GM23338 (cell line): ENCODE measurements at regions not wholly inside any gene's neighbourhood (a gene's known extent, or its start where the extent isn't known, plus 50 kb on each side); places are given as distances from the start of the nearest gene placed in this dataset.

Experiments
- ATAC-seq: fragments of 200-7000 bp; cut with Tn5 transposase; 3 replicates; pipeline ENCODE4 v1.9.1; 2020
- DNase-seq: peaks from one replicate; pipeline ENCODE4 v3.0.0-alpha.2; 2015; ENCODE audit warnings: low spot score
- H2AFZ ChIP-seq: fragments of 200-600 bp; sonication (generic); 2 replicates; pipeline ENCODE4 v1.8.0; 2016; ENCODE audit warnings: antibody characterized with exemption, mild to moderate bottlenecking, moderate library complexity
- H3F3A ChIP-seq: fragments of 200-600 bp; sonication (generic); replicated peaks from 2 replicates; pipeline ENCODE4 v1.8.0; 2017; ENCODE audit warnings: antibody characterized with exemption, mixed run types, low read depth
- H3K27ac ChIP-seq: fragments of 200-600 bp; sonication (generic); 2 replicates; pipeline ENCODE4 v1.6.1; 2016; ENCODE audit warnings: low read depth
- H3K27me3 ChIP-seq: fragments of 200-600 bp; sonication (generic); 2 replicates; pipeline ENCODE4 v1.8.0; 2016; ENCODE audit warnings: mild to moderate bottlenecking, mixed run types, moderate library complexity; ENCODE audit not compliant: insufficient read depth
- H3K36me3 ChIP-seq: fragments of 200-600 bp; sonication (generic); 2 replicates; pipeline ENCODE4 v1.8.0; 2016; ENCODE audit warnings: mild to moderate bottlenecking; ENCODE audit not compliant: insufficient read depth
- H3K4me1 ChIP-seq: fragments of 200-600 bp; sonication (generic); 2 replicates; pipeline ENCODE4 v1.8.0; 2016; ENCODE audit warnings: mild to moderate bottlenecking, moderate library complexity; ENCODE audit not compliant: insufficient read depth
- H3K4me2 ChIP-seq: fragments of 200-600 bp; sonication (generic); 2 replicates; pipeline ENCODE4 v1.7.1; 2017; ENCODE audit warnings: mixed run types
- H3K4me3 ChIP-seq: fragments of 200-600 bp; sonication (generic); 2 replicates; pipeline ENCODE4 v1.6.1; 2016; ENCODE audit warnings: mixed run types
- H3K79me2 ChIP-seq: fragments of 200-600 bp; sonication (generic); replicated peaks from 2 replicates; pipeline ENCODE4 v1.8.0; 2017; ENCODE audit warnings: mild to moderate bottlenecking; ENCODE audit not compliant: insufficient read depth
- H3K9me2 ChIP-seq: fragments of 200-600 bp; sonication (generic); 2 replicates; pipeline ENCODE4 v1.8.0; 2017; ENCODE audit not compliant: insufficient read depth
- H4K20me1 ChIP-seq: fragments of 200-600 bp; sonication (generic); replicated peaks from 2 replicates; pipeline ENCODE4 v1.8.0; 2017; ENCODE audit warnings: mild to moderate bottlenecking; ENCODE audit not compliant: insufficient read depth
- H3K27ac Mint-ChIP-seq: 2 replicates; pipeline ENCODE4 v1.8.0; 2020; ENCODE audit warnings: inconsistent platforms, mild to moderate bottlenecking, moderate library complexity, mixed read lengths
- H3K27me3 Mint-ChIP-seq: 3 replicates; pipeline ENCODE4 v1.8.0; 2022; ENCODE audit warnings: low read depth, mild to moderate bottlenecking, moderate library complexity, mixed read lengths, inconsistent platforms; ENCODE audit not compliant: insufficient read depth, poor library complexity
- H3K36me3 Mint-ChIP-seq: 3 replicates; pipeline ENCODE4 v1.8.0; 2021; ENCODE audit warnings: low read depth, mild to moderate bottlenecking, inconsistent platforms, moderate library complexity, mixed read lengths
- H3K4me1 Mint-ChIP-seq: 3 replicates; pipeline ENCODE4 v1.8.0; 2020; ENCODE audit warnings: mild to moderate bottlenecking, inconsistent platforms, mixed read lengths
- H3K4me3 Mint-ChIP-seq: 3 replicates; pipeline ENCODE4 v1.8.0; 2021; ENCODE audit warnings: moderate library complexity, mild to moderate bottlenecking, inconsistent platforms, mixed read lengths
- H3K9me3 Mint-ChIP-seq: 3 replicates; pipeline ENCODE4 v1.8.0; 2020; ENCODE audit warnings: moderate library complexity, mild to moderate bottlenecking, inconsistent platforms, mixed read lengths
- CREB1 ChIP-seq: fragments of 250-450 bp; sonication (Bioruptor Pico); IDR thresholded peaks from 2 replicates; pipeline ENCODE4 v1.5.0; 2020; ENCODE audit warnings: low read depth, mild to moderate bottlenecking, moderate library complexity
- CTCF ChIP-seq, 2 experiments: fragments of 200-600 bp in 1 of 2; sonication (generic) in 1 of 2; conservative IDR thresholded peaks; 2 replicates each; pipeline versions ENCODE4 v1.5.1 to v1.6.1; 2016 to 2017; ENCODE audit warnings: antibody characterized with exemption in 2 of 2, low read depth in 2 of 2, mild to moderate bottlenecking in 2 of 2, moderate library complexity in 1 of 2
- ETS1 ChIP-seq: IDR thresholded peaks from 2 replicates; pipeline ENCODE4 v1.6.1; 2016; ENCODE audit warnings: antibody characterized with exemption
- EZH2 ChIP-seq: fragments of 200-600 bp; sonication (generic); IDR thresholded peaks from one replicate; pipeline ENCODE4 v1.8.0; 2017; ENCODE audit warnings: antibody characterized with exemption, mild to moderate bottlenecking, low read depth; ENCODE audit not compliant: unreplicated experiment
- EZH2phosphoT487 ChIP-seq: fragments of 200-600 bp; sonication (generic); IDR thresholded peaks from one replicate; pipeline ENCODE4 v1.8.1; 2018; ENCODE audit warnings: antibody characterized with exemption; ENCODE audit not compliant: unreplicated experiment
- JUNB ChIP-seq: IDR thresholded peaks from one replicate; pipeline ENCODE4 v1.6.1; 2016; ENCODE audit warnings: antibody characterized with exemption; ENCODE audit not compliant: unreplicated experiment
- NANOG ChIP-seq: IDR thresholded peaks from 2 replicates; pipeline ENCODE4 v1.6.1; 2016; ENCODE audit warnings: antibody characterized with exemption, borderline replicate concordance
- POLR2AphosphoS5 ChIP-seq: IDR thresholded peaks from 2 replicates; pipeline ENCODE4 v1.6.1; 2016; ENCODE audit warnings: antibody characterized with exemption, low read depth
- STAT1 ChIP-seq: IDR thresholded peaks from one replicate; pipeline ENCODE4 v1.6.1; 2016; ENCODE audit warnings: antibody characterized with exemption; ENCODE audit not compliant: unreplicated experiment
- ZNF114 ChIP-seq: fragments of 250-450 bp; sonication (Bioruptor Pico); IDR thresholded peaks from 2 replicates; pipeline ENCODE4 v1.5.0; 2020; ENCODE audit warnings: mild to moderate bottlenecking, moderate library complexity
- ZNF331 ChIP-seq: fragments of 250-450 bp; sonication (Bioruptor Pico); IDR thresholded peaks from 2 replicates; pipeline ENCODE4 v1.5.0; 2020; ENCODE audit warnings: low read depth, mild to moderate bottlenecking, moderate library complexity
- TF ChIP-seq, protein P1 (sequence below): fragments of 250-450 bp; sonication (Bioruptor Pico); IDR thresholded peaks from 2 replicates; pipeline ENCODE4 v1.5.0; 2020; ENCODE audit warnings: mild to moderate bottlenecking, moderate library complexity
- TF ChIP-seq, protein P2 (sequence below): IDR thresholded peaks from one replicate; pipeline ENCODE4 v1.6.1; 2018; ENCODE audit warnings: antibody characterized with exemption; ENCODE audit not compliant: unreplicated experiment

- Mint-ChIP-seq H3K9me3 (no peaks in the 10 kb centered on the region; the same call in 2 of the 3 replicates), H3K27me3 (peaks cover 2% of the 10 kb centered on the region), H3K27ac (no peak overlapping the region), H3K36me3 (no peaks in the 10 kb centered on the region), H3K4me1 (no peaks in the 10 kb centered on the region), H3K4me3 (no peak overlapping the region)
- Histone ChIP-seq H3K4me3 (no peak overlapping the region), H3K4me2 (no peak overlapping the region), H2AFZ (no peak overlapping the region), H3K27me3 (no peaks in the 10 kb centered on the region), H3K79me2 (no peaks in the 10 kb centered on the region), H3K4me1 (no peaks in the 10 kb centered on the region), H3K27ac (no peak overlapping the region), H3F3A (no peaks in the 10 kb centered on the region), H4K20me1 (no peaks in the 10 kb centered on the region), H3K36me3 (no peaks in the 10 kb centered on the region), H3K9me2 (0 out of 2 replicates have a peak, but pooled peaks cover 3% of the 10 kb centered on the region)
- no peak for TF ChIP-seq ZNF114 (CRISPR knock-in tag)
- no peak for TF ChIP-seq CTCF (conservative IDR thresholded peaks at IDR 0.05; ENCODE audit: low read depth in 2 of 2)
- TF ChIP-seq ZNF331 (CRISPR knock-in tag), result no peak
- TF ChIP-seq JUNB, result no peak
- no peak for TF ChIP-seq EZH2
- no peak for TF ChIP-seq EZH2phosphoT487
- TF ChIP-seq POLR2AphosphoS5, result no peak
- TF ChIP-seq CREB1, result no peak
- TF ChIP-seq STAT1, result no peak
- TF ChIP-seq, protein P1, sequence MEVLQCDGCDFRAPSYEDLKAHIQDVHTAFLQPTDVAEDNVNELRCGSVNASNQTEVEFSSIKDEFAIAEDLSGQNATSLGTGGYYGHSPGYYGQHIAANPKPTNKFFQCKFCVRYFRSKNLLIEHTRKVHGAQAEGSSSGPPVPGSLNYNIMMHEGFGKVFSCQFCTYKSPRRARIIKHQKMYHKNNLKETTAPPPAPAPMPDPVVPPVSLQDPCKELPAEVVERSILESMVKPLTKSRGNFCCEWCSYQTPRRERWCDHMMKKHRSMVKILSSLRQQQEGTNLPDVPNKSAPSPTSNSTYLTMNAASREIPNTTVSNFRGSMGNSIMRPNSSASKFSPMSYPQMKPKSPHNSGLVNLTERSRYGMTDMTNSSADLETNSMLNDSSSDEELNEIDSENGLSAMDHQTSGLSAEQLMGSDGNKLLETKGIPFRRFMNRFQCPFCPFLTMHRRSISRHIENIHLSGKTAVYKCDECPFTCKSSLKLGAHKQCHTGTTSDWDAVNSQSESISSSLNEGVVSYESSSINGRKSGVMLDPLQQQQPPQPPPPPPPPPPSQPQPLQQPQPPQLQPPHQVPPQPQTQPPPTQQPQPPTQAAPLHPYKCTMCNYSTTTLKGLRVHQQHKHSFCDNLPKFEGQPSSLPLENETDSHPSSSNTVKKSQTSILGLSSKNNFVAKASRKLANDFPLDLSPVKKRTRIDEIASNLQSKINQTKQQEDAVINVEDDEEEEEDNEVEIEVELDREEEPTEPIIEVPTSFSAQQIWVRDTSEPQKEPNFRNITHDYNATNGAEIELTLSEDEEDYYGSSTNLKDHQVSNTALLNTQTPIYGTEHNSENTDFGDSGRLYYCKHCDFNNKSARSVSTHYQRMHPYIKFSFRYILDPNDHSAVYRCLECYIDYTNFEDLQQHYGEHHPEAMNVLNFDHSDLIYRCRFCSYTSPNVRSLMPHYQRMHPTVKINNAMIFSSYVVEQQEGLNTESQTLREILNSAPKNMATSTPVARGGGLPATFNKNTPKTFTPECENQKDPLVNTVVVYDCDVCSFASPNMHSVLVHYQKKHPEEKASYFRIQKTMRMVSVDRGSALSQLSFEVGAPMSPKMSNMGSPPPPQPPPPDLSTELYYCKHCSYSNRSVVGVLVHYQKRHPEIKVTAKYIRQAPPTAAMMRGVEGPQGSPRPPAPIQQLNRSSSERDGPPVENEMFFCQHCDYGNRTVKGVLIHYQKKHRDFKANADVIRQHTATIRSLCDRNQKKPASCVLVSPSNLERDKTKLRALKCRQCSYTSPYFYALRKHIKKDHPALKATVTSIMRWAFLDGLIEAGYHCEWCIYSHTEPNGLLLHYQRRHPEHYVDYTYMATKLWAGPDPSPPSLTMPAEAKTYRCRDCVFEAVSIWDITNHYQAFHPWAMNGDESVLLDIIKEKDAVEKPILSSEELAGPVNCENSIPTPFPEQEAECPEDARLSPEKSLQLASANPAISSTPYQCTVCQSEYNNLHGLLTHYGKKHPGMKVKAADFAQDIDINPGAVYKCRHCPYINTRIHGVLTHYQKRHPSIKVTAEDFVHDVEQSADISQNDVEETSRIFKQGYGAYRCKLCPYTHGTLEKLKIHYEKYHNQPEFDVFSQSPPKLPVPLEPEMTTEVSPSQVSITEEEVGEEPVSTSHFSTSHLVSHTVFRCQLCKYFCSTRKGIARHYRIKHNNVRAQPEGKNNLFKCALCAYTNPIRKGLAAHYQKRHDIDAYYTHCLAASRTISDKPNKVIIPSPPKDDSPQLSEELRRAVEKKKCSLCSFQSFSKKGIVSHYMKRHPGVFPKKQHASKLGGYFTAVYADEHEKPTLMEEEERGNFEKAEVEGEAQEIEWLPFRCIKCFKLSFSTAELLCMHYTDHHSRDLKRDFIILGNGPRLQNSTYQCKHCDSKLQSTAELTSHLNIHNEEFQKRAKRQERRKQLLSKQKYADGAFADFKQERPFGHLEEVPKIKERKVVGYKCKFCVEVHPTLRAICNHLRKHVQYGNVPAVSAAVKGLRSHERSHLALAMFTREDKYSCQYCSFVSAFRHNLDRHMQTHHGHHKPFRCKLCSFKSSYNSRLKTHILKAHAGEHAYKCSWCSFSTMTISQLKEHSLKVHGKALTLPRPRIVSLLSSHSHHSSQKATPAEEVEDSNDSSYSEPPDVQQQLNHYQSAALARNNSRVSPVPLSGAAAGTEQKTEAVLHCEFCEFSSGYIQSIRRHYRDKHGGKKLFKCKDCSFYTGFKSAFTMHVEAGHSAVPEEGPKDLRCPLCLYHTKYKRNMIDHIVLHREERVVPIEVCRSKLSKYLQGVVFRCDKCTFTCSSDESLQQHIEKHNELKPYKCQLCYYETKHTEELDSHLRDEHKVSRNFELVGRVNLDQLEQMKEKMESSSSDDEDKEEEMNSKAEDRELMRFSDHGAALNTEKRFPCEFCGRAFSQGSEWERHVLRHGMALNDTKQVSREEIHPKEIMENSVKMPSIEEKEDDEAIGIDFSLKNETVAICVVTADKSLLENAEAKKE (CRISPR knock-in tag), result no peak
- TF ChIP-seq, protein P2, sequence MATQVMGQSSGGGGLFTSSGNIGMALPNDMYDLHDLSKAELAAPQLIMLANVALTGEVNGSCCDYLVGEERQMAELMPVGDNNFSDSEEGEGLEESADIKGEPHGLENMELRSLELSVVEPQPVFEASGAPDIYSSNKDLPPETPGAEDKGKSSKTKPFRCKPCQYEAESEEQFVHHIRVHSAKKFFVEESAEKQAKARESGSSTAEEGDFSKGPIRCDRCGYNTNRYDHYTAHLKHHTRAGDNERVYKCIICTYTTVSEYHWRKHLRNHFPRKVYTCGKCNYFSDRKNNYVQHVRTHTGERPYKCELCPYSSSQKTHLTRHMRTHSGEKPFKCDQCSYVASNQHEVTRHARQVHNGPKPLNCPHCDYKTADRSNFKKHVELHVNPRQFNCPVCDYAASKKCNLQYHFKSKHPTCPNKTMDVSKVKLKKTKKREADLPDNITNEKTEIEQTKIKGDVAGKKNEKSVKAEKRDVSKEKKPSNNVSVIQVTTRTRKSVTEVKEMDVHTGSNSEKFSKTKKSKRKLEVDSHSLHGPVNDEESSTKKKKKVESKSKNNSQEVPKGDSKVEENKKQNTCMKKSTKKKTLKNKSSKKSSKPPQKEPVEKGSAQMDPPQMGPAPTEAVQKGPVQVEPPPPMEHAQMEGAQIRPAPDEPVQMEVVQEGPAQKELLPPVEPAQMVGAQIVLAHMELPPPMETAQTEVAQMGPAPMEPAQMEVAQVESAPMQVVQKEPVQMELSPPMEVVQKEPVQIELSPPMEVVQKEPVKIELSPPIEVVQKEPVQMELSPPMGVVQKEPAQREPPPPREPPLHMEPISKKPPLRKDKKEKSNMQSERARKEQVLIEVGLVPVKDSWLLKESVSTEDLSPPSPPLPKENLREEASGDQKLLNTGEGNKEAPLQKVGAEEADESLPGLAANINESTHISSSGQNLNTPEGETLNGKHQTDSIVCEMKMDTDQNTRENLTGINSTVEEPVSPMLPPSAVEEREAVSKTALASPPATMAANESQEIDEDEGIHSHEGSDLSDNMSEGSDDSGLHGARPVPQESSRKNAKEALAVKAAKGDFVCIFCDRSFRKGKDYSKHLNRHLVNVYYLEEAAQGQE, result no peak
- no peak for TF ChIP-seq NANOG
- TF ChIP-seq ETS1, result no peak
- DNase-seq, result no peak
- ATAC-seq, result no peak
These were observed 68.3 kb upstream of the ST6GALNAC3 start for GRCh38 chr1:76006234-76006633.
